BJ (cell line): ENCODE measurements at regions not wholly inside any gene's neighbourhood (a gene's known extent, or its start where the extent isn't known, plus 50 kb on each side); places are given as distances from the start of the nearest gene placed in this dataset.

Source experiments
- CTCF ChIA-PET: fragments of 350-600 bp; formaldehyde crosslinking; extraction: SDS; loops from one replicate; lab custom pipeline; 2021; ENCODE audit warnings: antibody characterized with exemption, inconsistent platforms; lab: Yijun Ruan, JAX
- POLR2A ChIA-PET: fragments of 300-600 bp; sonication (Branson Sonifier 250); formaldehyde crosslinking; extraction: SDS; loops from one replicate; lab custom pipeline; 2021; ENCODE audit warnings: antibody characterized with exemption; lab: Charles Lee
- DNase-seq: peaks from one replicate; pipeline ENCODE4 v3.0.0-alpha.2; 2011; ENCODE audit warnings: low read depth
- H3K27me3 ChIP-seq: 2 replicates; pipeline ENCODE4 v1.6.0; 2011; ENCODE audit warnings: low read length; ENCODE audit not compliant: control insufficient read depth, insufficient read depth
- H3K36me3 ChIP-seq: 2 replicates; pipeline ENCODE4 v1.5.1; 2011; ENCODE audit warnings: low read length; ENCODE audit not compliant: control insufficient read depth, insufficient read depth
- H3K4me3 ChIP-seq: 2 replicates; pipeline ENCODE4 v1.5.1; 2011; ENCODE audit warnings: low read depth, mild to moderate bottlenecking, control low read depth, low read length
- TF ChIP-seq, protein P1 (sequence below): IDR thresholded peaks from 2 replicates; pipeline ENCODE4 v1.5.1; 2011; ENCODE audit warnings: low read depth, mild to moderate bottlenecking, control low read depth, inconsistent platforms, low read length, moderate library complexity; ENCODE audit not compliant: insufficient read depth

DNA sequence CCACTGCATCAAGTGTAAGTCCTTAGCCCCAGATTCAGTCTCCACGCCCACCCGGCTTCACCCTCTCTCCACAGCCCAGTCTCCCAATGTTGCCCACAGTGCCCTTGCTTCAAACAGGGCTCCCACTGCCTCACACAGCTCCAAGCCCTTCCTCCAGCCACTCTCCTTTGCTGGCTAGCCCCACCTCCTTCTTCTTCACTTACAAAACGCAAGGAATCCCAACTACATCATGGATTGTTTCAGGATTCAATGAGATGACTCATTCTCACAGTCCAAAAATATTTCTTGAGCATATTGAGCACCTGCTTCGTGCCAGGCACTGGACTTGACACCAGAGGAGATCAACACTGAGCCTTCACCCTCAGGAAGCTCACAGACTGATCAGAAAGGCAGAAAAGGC is 533.5 kb downstream of the BUD13 start:
- ChIA-PET POLR2A (no interaction called here), CTCF (interaction anchor here (1.0 kb wide), 1 partner anchor 15 kb away, joined by 3 read pairs; no protein-coding TSS in a partner anchor)
- no peak for DNase-seq

DNA sequence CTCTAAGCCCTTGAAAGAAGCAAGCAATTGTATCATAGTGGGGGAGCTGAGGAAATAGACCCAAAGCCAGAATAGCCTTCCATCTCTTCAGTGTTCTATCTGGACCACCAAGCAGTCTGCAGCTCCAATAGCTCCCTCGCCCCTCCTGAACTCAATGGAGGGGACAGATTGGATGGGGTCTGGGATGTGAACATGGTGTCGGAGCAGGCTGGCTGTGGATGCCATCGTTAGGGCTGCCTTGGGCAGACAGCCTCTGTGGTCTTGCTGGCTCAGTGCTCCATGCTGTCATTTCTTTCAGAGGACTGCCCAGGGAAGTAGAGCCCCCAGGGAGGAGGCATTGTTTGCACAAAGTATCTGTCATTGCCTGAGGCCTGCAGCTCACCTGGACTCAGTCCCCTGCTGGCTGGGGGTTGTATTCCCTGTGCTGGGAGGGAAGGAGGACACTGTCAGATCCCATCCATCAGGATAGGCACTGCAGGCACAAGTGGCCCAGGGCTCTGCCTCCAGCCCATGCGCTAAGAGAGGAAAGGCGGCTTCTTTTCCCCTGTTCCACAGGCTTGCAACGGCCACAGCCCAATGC is 537.7 kb downstream of the BUD13 start:
- CTCF ChIA-PET, result interaction anchor here (1.2 kb wide), 1 partner anchor 9 kb away, joined by 5 read pairs; no protein-coding TSS in a partner anchor
- no peak for DNase-seq
- Histone ChIP-seq H3K27me3 (no peaks in the 10 kb centered on the region), H3K36me3 (no peaks in the 10 kb centered on the region), H3K4me3 (no peak overlapping the region)
- TF ChIP-seq, protein P1, sequence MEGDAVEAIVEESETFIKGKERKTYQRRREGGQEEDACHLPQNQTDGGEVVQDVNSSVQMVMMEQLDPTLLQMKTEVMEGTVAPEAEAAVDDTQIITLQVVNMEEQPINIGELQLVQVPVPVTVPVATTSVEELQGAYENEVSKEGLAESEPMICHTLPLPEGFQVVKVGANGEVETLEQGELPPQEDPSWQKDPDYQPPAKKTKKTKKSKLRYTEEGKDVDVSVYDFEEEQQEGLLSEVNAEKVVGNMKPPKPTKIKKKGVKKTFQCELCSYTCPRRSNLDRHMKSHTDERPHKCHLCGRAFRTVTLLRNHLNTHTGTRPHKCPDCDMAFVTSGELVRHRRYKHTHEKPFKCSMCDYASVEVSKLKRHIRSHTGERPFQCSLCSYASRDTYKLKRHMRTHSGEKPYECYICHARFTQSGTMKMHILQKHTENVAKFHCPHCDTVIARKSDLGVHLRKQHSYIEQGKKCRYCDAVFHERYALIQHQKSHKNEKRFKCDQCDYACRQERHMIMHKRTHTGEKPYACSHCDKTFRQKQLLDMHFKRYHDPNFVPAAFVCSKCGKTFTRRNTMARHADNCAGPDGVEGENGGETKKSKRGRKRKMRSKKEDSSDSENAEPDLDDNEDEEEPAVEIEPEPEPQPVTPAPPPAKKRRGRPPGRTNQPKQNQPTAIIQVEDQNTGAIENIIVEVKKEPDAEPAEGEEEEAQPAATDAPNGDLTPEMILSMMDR, result no peak
- POLR2A ChIA-PET, result no interaction called here

More for the DNA sequence above, 533.5 kb downstream of the BUD13 start:
- H3K4me3 ChIP-seq, result no peak overlapping the region
- no peaks in the 10 kb centered on the region for H3K27me3 ChIP-seq
- TF ChIP-seq, protein P1, result no peak
- H3K36me3 ChIP-seq, result no peaks in the 10 kb centered on the region

DNA sequence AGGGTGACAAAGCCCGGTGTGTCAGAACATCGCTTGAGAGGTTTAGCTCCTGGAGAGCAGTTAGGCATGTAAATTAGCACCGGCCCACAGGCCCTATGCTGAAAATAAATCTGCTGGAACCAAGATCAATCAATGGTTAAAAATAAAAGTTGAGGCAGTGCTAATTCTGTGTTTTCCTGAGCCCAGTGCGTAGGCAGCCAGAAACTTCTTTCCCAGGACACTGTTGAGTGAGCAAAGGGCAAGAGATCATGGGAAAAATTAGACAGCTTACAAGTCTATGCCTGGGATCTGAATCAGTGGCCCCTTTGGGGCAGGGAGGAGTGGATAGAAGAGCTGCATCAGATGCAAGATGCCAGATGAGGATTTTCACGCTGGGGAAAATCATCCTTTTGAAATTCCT is 539.2 kb downstream of the BUD13 start:
- H3K27me3 ChIP-seq, result no peaks in the 10 kb centered on the region
- H3K36me3 ChIP-seq, result no peaks in the 10 kb centered on the region
- TF ChIP-seq, protein P1, result no peak
- CTCF ChIA-PET, result interaction anchor here (0.7 to 1.6 kb wide), 4 partner anchors 9 to 129 kb away, joined by 3 to 4 read pairs (median 4); no protein-coding TSS in a partner anchor
- no peak overlapping the region for H3K4me3 ChIP-seq
- POLR2A ChIA-PET, result no interaction called here
- no peak for DNase-seq

DNA sequence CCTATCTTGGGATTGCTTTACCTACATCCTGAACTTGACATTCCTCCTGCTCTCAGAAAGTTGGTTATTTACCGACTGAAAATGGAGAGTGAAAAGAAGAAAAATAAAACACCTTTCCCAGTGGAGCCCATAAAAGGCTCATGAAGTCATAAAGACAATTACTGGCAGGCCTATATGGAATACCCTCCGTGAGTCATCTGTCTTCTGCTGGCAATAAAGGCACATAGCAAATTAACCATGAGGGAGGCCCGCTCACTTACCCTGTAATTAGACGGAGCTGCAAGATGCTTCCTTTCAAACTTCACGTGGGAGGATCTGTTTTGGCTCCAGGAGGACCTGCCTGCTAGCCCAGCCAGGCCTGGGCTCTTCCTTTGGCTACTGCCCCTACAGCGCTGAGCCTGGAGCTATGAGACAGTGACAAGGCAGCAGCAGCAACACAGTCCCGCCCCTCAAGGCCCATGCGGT is 540.4 kb downstream of the BUD13 start:
- POLR2A ChIA-PET, result no interaction called here
- TF ChIP-seq, protein P1, result no peak
- CTCF ChIA-PET, result interaction anchor here (0.6 kb wide), 1 partner anchor 8 kb away, joined by 3 read pairs; no protein-coding TSS in a partner anchor

DNA sequence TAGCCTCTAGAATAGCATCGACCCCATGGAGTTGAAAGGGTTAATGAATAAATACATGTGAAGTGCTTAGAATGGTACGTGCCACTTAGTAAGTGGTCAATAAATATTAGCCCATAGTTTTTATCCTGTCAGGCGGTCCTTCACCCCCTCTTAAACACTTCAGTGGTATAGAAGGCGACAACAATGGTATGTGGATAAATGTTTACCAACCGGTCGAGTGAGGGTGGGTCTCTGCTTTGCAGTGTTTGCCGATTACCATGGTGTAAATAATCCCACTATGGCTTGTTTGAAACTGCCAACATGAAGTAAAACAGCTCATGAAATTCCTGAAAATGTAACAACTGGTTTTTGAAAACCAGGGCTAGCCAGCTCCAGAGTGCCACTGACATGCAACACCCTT is 541.2 kb downstream of the BUD13 start:
- ChIA-PET POLR2A (no interaction called here), CTCF (no interaction called here)
- TF ChIP-seq, protein P1, result no peak
- Histone ChIP-seq H3K4me3 (no peak overlapping the region), H3K36me3 (no peaks in the 10 kb centered on the region), H3K27me3 (no peaks in the 10 kb centered on the region)
- no peak for DNase-seq

More for the DNA sequence above, 540.4 kb downstream of the BUD13 start:
- DNase-seq, result no peak
- Histone ChIP-seq H3K36me3 (no peaks in the 10 kb centered on the region), H3K4me3 (no peak overlapping the region), H3K27me3 (no peaks in the 10 kb centered on the region)
